Activated CD8-positive, alpha-beta memory T cell treated with anti-CD3 and anti-CD28 coated beads, Interleukin-2, amount 10 ng/mL, durations not matched to agents 7 days and 5 days (primary cell): ENCODE measurements at regions not wholly inside any gene's neighbourhood (a gene's known extent, or its start where the extent isn't known, plus 50 kb on each side); places are given as distances from the start of the nearest gene placed in this dataset.

Experiments used
- ATAC-seq: fragments of 150-1000 bp; cut with Tn5 transposase; one replicate; pipeline ENCODE4 v1.10.0; 2021; ENCODE audit warnings: moderate library complexity
- CTCF ChIA-PET: fragments of 350-600 bp; sonication (Branson Sonifier 250); formaldehyde crosslinking; loops from one replicate; lab custom pipeline; 2021; ENCODE audit warnings: antibody characterized with exemption; lab: Charles Lee
- DNase-seq: peaks from one replicate; pipeline ENCODE4 v3.0.0-alpha.2; 2020
- H3K27ac Mint-ChIP-seq: one replicate; pipeline ENCODE4 v1.8.0; 2021; ENCODE audit warnings: mild to moderate bottlenecking, mixed read lengths
- H3K27me3 Mint-ChIP-seq: one replicate; pipeline ENCODE4 v1.8.0; 2021; ENCODE audit warnings: mixed read lengths
- H3K36me3 Mint-ChIP-seq: one replicate; pipeline ENCODE4 v1.8.0; 2021; ENCODE audit warnings: mild to moderate bottlenecking, mixed read lengths
- H3K4me1 Mint-ChIP-seq: one replicate; pipeline ENCODE4 v1.8.0; 2021; ENCODE audit warnings: mixed read lengths
- H3K4me3 Mint-ChIP-seq: one replicate; pipeline ENCODE4 v1.8.0; 2021; ENCODE audit warnings: mild to moderate bottlenecking, moderate library complexity, mixed read lengths
- H3K9me3 Mint-ChIP-seq: one replicate; pipeline ENCODE4 v1.8.0; 2022; ENCODE audit warnings: low read depth, mixed read lengths

DNA sequence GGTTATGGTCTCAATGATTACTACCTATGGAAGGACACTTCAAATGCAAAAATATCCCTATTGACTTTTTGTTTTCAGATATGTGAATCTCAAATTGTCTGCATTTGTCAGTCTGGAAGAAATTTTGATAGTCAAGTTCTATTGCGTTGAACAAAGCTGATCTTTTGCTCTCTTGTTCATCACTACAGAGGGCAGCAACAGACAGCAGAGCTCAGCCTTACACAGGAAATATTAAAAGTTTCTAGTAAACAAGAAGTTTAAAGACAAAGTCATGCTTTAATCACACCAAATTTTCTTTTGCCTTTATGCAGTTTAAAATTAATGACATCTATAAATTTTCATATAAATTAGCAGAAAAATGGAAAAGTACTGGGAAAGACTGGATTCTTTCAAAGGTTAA is 617.5 kb downstream of the NR4A2 start:
- Mint-ChIP-seq H3K4me1 (no peaks in the 10 kb centered on the region), H3K27ac (no peak overlapping the region), H3K27me3 (no peaks in the 10 kb centered on the region), H3K4me3 (no peak overlapping the region), H3K36me3 (no peaks in the 10 kb centered on the region), H3K9me3 (no peaks in the 10 kb centered on the region)
- DNase-seq (no peak), ATAC-seq (no peak)
- CTCF ChIA-PET = interaction anchor here (1.2 kb wide), 1 partner anchor 8 kb away, joined by 5 read pairs; no protein-coding TSS in a partner anchor

DNA sequence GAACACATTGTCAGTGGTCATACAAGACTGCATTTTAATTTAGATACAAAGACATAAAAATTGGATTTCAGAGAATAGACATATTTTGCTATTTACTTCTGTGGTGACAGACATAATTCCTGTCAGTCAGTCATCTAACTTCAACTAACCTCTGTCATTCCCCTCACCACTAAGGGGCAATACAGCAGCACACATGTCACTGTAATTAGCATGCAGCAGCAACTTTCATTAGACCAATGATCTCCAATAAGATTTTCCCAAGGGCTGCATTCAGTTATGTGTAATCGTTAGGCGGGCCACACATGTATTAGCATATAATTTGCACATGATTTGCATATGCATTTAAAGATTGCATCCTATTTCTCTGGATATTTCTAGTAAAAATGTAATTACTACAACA is 624.5 kb downstream of the NR4A2 start:
- Mint-ChIP-seq H3K4me3 (no peak overlapping the region), H3K27me3 (no peaks in the 10 kb centered on the region), H3K36me3 (no peaks in the 10 kb centered on the region), H3K4me1 (no peaks in the 10 kb centered on the region), H3K9me3 (no peaks in the 10 kb centered on the region), H3K27ac (no peak overlapping the region)
- no peak for DNase-seq
- CTCF ChIA-PET = no interaction called here
- ATAC-seq = no peak

DNA sequence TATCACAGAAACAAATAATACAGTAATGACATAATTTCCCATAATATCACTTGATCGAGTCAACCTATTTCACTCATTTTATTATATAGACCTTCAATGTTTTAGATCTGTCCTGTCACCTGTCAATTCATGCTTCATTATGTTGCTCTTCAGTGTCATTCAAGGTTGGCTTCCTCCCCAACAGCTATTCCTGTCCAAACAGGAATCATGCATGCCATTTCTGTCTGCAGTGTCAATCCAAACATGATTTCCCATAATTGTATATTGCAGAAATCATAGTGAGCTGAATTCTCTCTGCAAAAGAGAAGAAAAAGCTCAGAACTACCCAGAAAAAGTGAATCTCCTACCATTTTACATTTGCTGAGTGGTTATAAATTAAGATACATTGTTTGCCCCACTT is 628.6 kb downstream of the NR4A2 start:
- H3K4me1 Mint-ChIP-seq = no peaks in the 10 kb centered on the region
- H3K27ac Mint-ChIP-seq = no peak overlapping the region
- no peak overlapping the region for H3K4me3 Mint-ChIP-seq
- ATAC-seq (no peak), DNase-seq (no peak)
- CTCF ChIA-PET = interaction anchor here (0.6 kb wide), 1 partner anchor 490 kb away, joined by 3 read pairs; no protein-coding TSS in a partner anchor
- H3K27me3 Mint-ChIP-seq = no peaks in the 10 kb centered on the region
- no peaks in the 10 kb centered on the region for H3K36me3 Mint-ChIP-seq
- no peaks in the 10 kb centered on the region for H3K9me3 Mint-ChIP-seq

DNA sequence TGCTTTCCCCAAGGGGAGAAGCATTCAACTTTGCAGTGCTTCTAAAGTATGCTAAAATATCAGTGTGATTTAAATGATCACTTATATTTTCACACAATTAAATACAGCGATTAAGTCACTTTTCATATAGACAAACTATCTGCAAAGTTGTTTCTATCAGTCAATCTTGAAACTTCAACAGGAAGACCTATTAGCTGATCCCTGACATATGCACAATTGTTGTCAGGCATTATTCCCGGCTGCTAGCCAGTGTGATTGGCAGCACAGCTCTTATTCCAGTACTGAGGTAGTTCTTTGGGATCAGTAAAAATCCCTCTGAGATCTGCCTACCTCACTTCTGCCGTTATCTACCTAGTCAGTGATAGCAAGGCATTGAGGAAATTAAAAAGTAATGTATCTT is 629.5 kb downstream of the NR4A2 start:
- DNase-seq (no peak), ATAC-seq (no peak)
- CTCF ChIA-PET = no interaction called here
- H3K27ac Mint-ChIP-seq = no peak overlapping the region
- no peaks in the 10 kb centered on the region for H3K4me1 Mint-ChIP-seq
- H3K9me3 Mint-ChIP-seq = no peaks in the 10 kb centered on the region
- no peaks in the 10 kb centered on the region for H3K36me3 Mint-ChIP-seq
- H3K27me3 Mint-ChIP-seq = no peaks in the 10 kb centered on the region
- H3K4me3 Mint-ChIP-seq = no peak overlapping the region

DNA sequence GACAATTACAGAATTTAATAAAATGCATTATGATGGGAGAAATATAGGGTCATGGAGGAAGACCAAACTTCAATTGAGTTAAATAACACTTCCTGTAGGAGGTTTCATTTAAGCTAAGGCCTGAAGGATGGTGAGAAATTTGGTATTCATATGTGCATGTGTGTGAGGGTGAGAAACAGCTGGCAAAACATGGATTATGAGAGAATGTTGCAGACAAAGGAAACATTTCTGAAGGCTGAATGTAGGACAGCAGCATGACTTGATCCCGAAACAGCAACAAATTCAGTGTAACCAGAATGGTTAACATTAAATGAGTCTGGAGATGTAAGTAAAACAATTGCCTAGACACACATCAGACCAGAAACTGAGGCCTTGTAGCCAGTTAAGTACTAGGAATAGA is 630.8 kb downstream of the NR4A2 start:
- Mint-ChIP-seq H3K4me3 (no peak overlapping the region), H3K27me3 (no peaks in the 10 kb centered on the region), H3K36me3 (no peaks in the 10 kb centered on the region), H3K4me1 (no peaks in the 10 kb centered on the region), H3K27ac (no peak overlapping the region), H3K9me3 (no peaks in the 10 kb centered on the region)
- CTCF ChIA-PET = no interaction called here
- DNase-seq = no peak
- no peak for ATAC-seq

DNA sequence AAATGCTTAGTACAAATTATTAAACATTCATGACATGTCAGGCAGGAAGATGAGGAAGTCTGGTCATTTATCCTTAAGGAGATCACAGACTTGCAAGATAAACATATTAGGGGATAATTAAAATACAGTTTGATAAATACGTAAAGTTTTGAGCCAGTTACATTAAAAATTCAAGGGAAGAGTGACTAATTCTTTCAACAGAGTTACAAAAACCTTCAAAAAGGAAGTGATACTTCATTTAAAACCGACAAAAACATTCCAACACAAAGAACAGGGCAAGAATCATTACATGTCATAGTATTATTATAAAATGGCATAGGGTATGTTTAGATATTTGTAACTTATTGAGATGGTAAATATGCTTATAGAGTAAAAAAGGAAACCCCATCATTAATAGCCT is 636.0 kb downstream of the NR4A2 start:
- no peak for DNase-seq
- no peak overlapping the region for H3K27ac Mint-ChIP-seq
- no peak overlapping the region for H3K4me3 Mint-ChIP-seq
- no peaks in the 10 kb centered on the region for H3K36me3 Mint-ChIP-seq
- H3K4me1 Mint-ChIP-seq = no peaks in the 10 kb centered on the region
- no peaks in the 10 kb centered on the region for H3K27me3 Mint-ChIP-seq
- no peak for ATAC-seq
- CTCF ChIA-PET = no interaction called here
- no peaks in the 10 kb centered on the region for H3K9me3 Mint-ChIP-seq

DNA sequence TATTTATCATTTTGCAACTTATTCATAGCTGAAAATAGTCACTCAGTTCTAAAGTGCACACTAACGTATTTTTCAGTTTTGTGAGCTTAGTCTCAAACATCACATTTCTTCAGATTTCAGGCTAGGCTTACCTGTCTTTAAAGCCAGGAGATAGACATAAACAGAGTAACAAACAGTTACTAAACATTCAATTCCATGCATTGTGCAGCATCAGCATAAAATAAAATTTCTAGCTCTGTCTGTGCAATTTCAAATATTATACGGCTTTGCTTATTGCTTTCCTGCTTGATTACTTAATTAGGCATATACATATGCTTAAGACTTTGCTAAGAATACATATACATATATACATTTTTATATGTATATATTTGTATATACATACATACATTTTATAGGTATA is 637.0 kb downstream of the NR4A2 start:
- DNase-seq (no peak), ATAC-seq (no peak)
- Mint-ChIP-seq H3K36me3 (no peaks in the 10 kb centered on the region), H3K4me1 (no peaks in the 10 kb centered on the region), H3K4me3 (no peak overlapping the region), H3K27me3 (no peaks in the 10 kb centered on the region), H3K9me3 (no peaks in the 10 kb centered on the region), H3K27ac (no peak overlapping the region)
- CTCF ChIA-PET = no interaction called here

DNA sequence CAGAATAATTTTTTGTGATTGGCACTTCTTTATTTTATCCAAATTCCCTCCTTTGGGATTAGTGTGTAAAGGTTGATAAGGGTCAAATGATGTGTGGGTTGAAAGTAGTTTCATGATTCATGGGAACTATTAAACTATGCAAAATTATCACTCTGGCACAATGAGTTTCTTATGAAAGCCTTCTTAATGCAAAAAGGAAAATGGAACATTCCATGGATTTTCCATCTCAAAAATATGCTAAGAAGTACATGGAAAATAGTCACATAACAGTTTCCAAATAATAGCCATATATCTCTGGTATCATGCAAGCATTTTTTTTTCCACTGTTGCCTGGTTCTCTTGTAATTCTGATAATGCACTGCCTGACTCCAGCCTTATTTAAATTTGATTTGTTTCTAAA is 639.7 kb downstream of the NR4A2 start:
- no peak overlapping the region for H3K27ac Mint-ChIP-seq
- CTCF ChIA-PET = no interaction called here
- H3K27me3 Mint-ChIP-seq = no peaks in the 10 kb centered on the region
- ATAC-seq (no peak), DNase-seq (no peak)
- no peaks in the 10 kb centered on the region for H3K4me1 Mint-ChIP-seq
- H3K4me3 Mint-ChIP-seq = no peak overlapping the region
- no peaks in the 10 kb centered on the region for H3K36me3 Mint-ChIP-seq
- peaks cover 2% of the 10 kb centered on the region for H3K9me3 Mint-ChIP-seq

DNA sequence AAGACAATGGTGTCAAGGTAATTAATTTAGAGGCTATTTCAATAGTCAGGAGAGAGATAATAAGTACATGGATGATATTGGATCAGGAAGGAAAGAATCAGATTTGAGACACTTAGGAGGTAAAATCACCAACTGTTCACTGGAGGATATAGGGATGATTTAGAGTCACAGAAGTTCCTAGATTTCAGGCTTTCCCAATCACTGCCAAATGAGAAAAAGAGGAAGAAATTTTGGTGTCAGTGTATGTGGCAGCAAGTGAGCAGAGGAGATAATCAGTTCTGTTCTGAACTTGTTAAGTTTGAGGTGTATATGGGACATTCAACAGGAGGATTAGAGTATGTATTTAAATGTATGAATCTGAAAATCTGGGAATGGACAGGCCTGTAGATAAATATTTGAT is 640.4 kb downstream of the NR4A2 start:
- no peak for DNase-seq
- CTCF ChIA-PET = no interaction called here
- Mint-ChIP-seq H3K4me3 (no peak overlapping the region), H3K27ac (no peak overlapping the region), H3K36me3 (no peaks in the 10 kb centered on the region), H3K9me3 (peaks cover 2% of the 10 kb centered on the region), H3K27me3 (no peaks in the 10 kb centered on the region), H3K4me1 (no peaks in the 10 kb centered on the region)
- ATAC-seq = no peak

DNA sequence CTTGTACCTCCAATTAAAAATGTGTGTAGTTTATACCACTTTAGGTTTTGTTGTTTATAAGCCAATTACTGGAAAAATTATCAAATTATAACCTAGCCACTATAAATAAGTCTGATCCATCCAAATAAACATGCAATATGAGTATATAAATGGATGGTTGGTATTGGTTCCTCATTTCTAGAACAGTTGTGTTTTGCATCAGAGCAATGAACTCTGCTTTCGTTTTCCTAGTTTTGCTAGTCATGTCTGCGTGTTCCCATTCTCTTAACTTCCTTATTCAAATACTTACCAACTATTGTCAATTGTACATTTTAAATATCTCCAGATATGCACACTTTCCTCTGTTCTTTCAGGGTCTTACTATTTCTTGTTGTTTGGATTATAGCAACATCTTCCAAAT is 641.7 kb downstream of the NR4A2 start:
- CTCF ChIA-PET = no interaction called here
- ATAC-seq = no peak
- no peak overlapping the region for H3K4me3 Mint-ChIP-seq
- peaks cover 2% of the 10 kb centered on the region for H3K9me3 Mint-ChIP-seq
- no peaks in the 10 kb centered on the region for H3K4me1 Mint-ChIP-seq
- no peaks in the 10 kb centered on the region for H3K36me3 Mint-ChIP-seq
- H3K27me3 Mint-ChIP-seq = no peaks in the 10 kb centered on the region
- DNase-seq = no peak
- no peak overlapping the region for H3K27ac Mint-ChIP-seq

DNA sequence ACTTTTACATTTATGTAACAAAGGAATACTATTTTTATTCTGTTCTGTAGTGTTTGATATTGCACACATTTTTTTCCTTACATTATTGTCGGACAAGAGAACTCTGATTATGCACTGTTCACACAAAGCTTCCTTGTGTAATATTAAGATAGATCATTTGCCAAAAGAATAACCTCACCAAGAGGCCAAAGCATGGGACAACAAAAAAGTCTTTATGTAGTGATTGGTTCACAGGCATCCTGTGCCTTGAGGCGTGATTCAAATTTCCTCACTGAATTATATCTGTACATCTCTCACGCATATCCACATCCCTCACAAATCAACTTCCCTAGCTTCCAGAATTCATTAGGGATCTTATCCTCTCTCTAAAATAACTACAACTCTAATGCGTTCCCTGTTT is 642.7 kb downstream of the NR4A2 start:
- no peak overlapping the region for H3K4me3 Mint-ChIP-seq
- no peaks in the 10 kb centered on the region for H3K36me3 Mint-ChIP-seq
- no peak for DNase-seq
- peaks cover 2% of the 10 kb centered on the region for H3K9me3 Mint-ChIP-seq
- H3K27ac Mint-ChIP-seq = no peak overlapping the region
- no peak for ATAC-seq
- CTCF ChIA-PET = no interaction called here
- no peaks in the 10 kb centered on the region for H3K27me3 Mint-ChIP-seq
- H3K4me1 Mint-ChIP-seq = no peaks in the 10 kb centered on the region

DNA sequence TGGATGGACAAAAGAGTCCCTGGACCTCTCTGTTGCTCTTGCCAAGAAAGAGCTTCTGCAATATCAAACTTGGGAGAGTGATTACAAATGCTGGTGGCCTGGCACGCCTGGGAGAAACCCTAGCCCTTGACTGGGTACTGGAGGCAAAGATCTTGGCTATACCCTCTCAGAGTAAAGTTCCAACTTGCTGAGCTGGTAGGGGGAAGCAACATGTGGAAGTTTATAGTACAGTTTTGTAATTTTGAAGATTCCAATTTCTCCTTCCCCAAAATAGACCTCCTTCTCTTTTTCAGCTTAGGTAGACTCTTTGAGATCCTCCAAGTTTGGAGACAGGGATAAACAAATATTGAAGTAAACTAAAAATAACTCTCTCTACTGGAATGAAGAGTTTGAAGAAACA is 645.3 kb downstream of the NR4A2 start:
- Mint-ChIP-seq H3K9me3 (peaks cover 2% of the 10 kb centered on the region), H3K36me3 (no peaks in the 10 kb centered on the region), H3K4me3 (no peak overlapping the region), H3K4me1 (no peaks in the 10 kb centered on the region), H3K27ac (no peak overlapping the region), H3K27me3 (no peaks in the 10 kb centered on the region)
- DNase-seq (no peak), ATAC-seq (no peak)
- CTCF ChIA-PET = no interaction called here

DNA sequence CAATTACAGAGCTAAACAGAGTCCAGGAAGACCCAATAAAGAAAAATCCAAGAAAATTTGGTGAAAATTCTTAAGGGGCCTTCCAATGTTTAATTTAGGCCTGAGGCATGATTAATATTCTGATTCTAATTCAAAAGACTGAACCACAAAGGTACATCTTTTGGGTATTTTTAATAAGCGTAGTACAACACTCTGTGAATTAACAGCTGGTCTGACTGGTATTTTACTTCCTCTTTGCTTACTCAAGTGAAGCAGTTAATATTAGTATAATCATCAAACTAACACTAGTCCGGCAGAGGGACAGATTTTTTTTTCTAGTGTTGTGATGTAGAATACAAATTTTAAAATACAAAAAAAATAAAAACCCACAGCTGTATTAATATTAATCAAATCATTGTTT is 652.9 kb downstream of the NR4A2 start:
- CTCF ChIA-PET = no interaction called here
- no peaks in the 10 kb centered on the region for H3K27me3 Mint-ChIP-seq
- ATAC-seq = no peak
- no peaks in the 10 kb centered on the region for H3K4me1 Mint-ChIP-seq
- no peaks in the 10 kb centered on the region for H3K9me3 Mint-ChIP-seq
- no peaks in the 10 kb centered on the region for H3K36me3 Mint-ChIP-seq
- no peak for DNase-seq
- H3K4me3 Mint-ChIP-seq = no peak overlapping the region
- no peak overlapping the region for H3K27ac Mint-ChIP-seq

DNA sequence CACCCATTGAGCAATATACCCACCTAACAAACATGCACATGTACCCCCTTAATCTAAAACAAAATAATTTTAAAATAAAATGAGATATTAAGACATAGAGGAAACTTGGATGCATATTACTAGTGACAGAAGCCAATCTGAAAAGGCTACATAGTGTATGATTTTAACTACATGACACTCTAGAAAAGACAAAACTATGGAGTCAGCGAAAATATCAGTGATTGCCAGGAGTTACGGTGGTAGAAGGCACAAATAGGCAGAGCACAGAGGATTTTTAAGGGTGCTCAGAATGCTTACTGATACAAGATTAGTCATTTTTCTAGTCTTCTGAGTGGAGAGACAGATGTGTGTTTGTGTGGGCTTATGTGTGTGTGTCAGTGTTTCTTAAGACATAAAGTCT is 656.6 kb downstream of the NR4A2 start:
- CTCF ChIA-PET = no interaction called here
- no peak for DNase-seq
- H3K4me3 Mint-ChIP-seq = no peak overlapping the region
- H3K9me3 Mint-ChIP-seq = no peaks in the 10 kb centered on the region
- no peak for ATAC-seq
- no peak overlapping the region for H3K27ac Mint-ChIP-seq
- H3K27me3 Mint-ChIP-seq = no peaks in the 10 kb centered on the region
- no peaks in the 10 kb centered on the region for H3K4me1 Mint-ChIP-seq
- H3K36me3 Mint-ChIP-seq = no peaks in the 10 kb centered on the region

DNA sequence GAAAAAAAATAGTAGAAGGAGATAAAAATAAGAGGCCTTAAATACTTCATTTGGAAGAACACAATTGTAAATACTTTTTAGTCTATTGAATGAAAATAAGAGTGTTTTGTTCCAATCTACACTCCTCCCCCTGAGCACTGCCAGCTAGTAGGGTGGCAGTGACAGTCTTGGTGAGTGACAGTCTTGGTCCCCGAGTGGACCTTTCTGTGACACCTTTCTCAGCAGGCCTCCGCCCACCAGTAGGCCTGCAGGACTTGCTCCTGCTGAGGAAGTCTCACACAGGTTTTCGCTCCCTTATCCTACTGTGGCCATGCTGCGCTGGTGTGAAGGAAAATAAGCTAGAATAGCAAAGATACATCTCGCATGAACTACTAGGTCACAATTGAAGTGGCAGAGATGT is 666.8 kb downstream of the NR4A2 start:
- no peaks in the 10 kb centered on the region for H3K36me3 Mint-ChIP-seq
- no peak overlapping the region for H3K27ac Mint-ChIP-seq
- H3K9me3 Mint-ChIP-seq = no peaks in the 10 kb centered on the region

More for the DNA sequence above, 666.8 kb downstream of the NR4A2 start:
- DNase-seq (no peak), ATAC-seq (no peak)
- Mint-ChIP-seq H3K4me1 (no peaks in the 10 kb centered on the region), H3K27me3 (no peaks in the 10 kb centered on the region), H3K4me3 (no peak overlapping the region)
- CTCF ChIA-PET = no interaction called here
